ENCODE measurements at regions not wholly inside any gene's neighbourhood (a gene's known extent, or its start where the extent isn't known, plus 50 kb on each side); places are given as distances from the start of the nearest gene placed in this dataset.

DNA sequence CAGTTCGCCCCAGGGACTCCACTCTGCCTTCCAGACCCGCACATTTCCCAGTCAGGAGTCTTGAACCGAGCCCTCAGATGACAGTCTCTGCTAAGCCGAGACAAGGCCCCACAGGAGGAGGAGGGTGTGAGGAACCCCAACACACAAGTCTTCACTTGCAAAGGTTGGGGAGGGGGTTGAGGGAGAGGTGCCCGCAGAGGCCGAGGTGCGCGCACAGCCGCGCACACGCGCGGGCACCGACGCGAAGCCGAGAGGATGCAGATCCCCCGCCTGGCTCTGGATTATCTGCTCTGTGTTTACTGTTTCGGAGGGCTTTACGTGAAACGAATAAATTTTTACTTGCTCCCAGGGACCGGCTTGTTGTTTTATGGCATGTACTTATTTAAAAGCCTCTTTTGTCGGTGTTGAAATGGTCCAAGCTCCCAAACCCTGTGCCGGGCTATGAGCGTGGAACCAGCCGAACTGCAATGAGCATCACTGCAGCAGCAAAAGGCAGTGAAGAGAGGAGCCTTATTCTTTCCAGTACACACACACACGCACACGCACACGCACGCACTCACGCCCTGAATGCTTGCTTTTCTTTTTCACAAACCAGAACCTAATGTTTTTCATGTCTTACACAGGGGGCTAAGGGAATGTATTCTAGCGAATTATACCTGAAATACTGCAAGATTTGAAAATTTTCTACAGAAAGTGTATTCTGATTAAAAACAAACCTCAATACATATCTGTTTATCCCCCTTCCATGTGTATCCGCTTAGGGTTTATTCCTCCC lies 297.7 kb downstream of the PARP8 start:
- Histone ChIP-seq H2AFZ (no peak overlapping the region), H3K9me3 (ENCODE audit: low read depth) (no peaks in the 10 kb centered on the region), H3K36me3 (ENCODE audit: low read depth) (no peaks in the 10 kb centered on the region), H3K4me1 (ENCODE audit: insufficient read depth) (peaks cover 8% of the 10 kb centered on the region; the same call in 1 of the 2 replicates), H3K9me2 (ENCODE audit: insufficient read depth) (no peaks in the 10 kb centered on the region), H3K27ac (no peak overlapping the region), H3K4me2 (ENCODE audit: unreplicated experiment) (no peak overlapping the region), H3K27me3 (replicated peaks; ENCODE audit: insufficient read depth) (peaks cover 51% of the 10 kb centered on the region), H3K79me2 (ENCODE audit: insufficient read depth) (no peaks in the 10 kb centered on the region), H3K9ac (no peak overlapping the region), H3F3A (ENCODE audit: insufficient read depth) (no peaks in the 10 kb centered on the region), H3K4me3 (no peak overlapping the region), H4K20me1 (ENCODE audit: insufficient read depth) (no peaks in the 10 kb centered on the region)
- TF ChIP-seq EZH2phosphoT487 (IDR thresholded peaks at IDR 0.05; ENCODE audit: insufficient read depth, low read depth) (no peak), EZH2 (IDR thresholded peaks at IDR 0.05; ENCODE audit: insufficient read depth, poor library complexity, severe bottlenecking) (no peak)
- 73 to 76% methylated on average over 26 to 32 of the region's 33 CpGs for WGBS, 2 experiments (ENCODE audit: low coverage in 1 of 2, low lambda C conversion rate in 2 of 2, missing lambda C conversion rate in 2 of 2)
- in situ Hi-C loops (cut with MboI): loop anchor here (10.0 kb wide), 1 partner anchor 1691 kb away; no protein-coding TSS in a partner anchor
- DNase-seq: no peak

DNA sequence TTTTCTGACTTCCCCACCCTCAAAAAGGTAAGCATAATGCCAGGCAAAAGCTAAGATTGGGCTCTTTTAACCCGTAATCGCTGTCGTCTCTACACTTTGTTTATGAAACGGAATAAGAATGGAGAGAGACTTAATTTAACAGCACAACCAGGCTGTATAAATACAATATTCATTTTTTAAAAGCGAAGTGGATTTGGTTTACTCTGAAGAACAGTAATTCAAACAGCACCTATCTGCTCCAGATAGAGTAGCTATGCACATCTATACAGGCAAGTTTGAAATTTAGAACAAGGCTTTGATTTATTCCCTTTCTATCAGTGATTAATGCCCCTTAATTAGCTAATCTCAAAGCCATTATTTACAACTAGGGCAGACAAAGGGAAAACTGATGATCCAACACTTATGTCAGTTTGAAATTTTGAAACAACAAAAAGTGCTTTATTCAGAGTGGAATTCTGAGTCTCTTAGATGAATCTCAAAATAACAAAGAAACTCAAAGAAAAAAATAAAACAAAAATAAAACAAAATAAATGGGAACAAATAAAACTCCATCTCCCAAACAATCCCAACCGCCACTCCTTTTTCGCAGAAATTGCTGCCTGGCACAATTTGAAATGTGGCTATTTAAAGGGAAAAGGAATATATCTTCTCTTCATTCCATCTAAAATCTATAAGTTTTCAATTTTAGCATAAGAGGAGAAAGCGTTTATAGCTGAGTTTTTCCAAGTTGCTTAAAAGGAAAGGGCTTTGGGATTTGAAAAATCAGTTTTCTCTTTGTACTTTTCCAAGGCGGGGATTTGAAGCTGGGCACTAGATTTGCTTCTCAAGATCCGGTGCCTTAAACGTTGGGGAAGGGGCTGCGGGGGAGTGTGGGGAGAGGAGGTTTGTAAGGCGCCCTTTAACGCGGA lies 298.6 kb downstream of the PARP8 start:
- Histone ChIP-seq H3K27me3 (replicated peaks; ENCODE audit: insufficient read depth) (peaks cover 59% of the 10 kb centered on the region), H4K20me1 (ENCODE audit: insufficient read depth) (no peaks in the 10 kb centered on the region), H3F3A (ENCODE audit: insufficient read depth) (no peaks in the 10 kb centered on the region), H3K79me2 (ENCODE audit: insufficient read depth) (no peaks in the 10 kb centered on the region), H3K4me3 (no peak overlapping the region), H3K4me1 (ENCODE audit: insufficient read depth) (peaks cover 9% of the 10 kb centered on the region; the same call in 1 of the 2 replicates), H3K9me3 (ENCODE audit: low read depth) (no peaks in the 10 kb centered on the region), H2AFZ (no peak overlapping the region), H3K9ac (no peak overlapping the region), H3K27ac (no peak overlapping the region), H3K36me3 (ENCODE audit: low read depth) (no peaks in the 10 kb centered on the region), H3K4me2 (ENCODE audit: unreplicated experiment) (no peak overlapping the region), H3K9me2 (ENCODE audit: insufficient read depth) (no peaks in the 10 kb centered on the region)
- no peak for TF ChIP-seq EZH2phosphoT487 (IDR thresholded peaks at IDR 0.05; ENCODE audit: insufficient read depth, low read depth)
- no peak for TF ChIP-seq EZH2 (IDR thresholded peaks at IDR 0.05; ENCODE audit: insufficient read depth, poor library complexity, severe bottlenecking)
- in situ Hi-C loops (cut with MboI): loop anchor here (10.0 kb wide), 1 partner anchor 1690 kb away; no protein-coding TSS in a partner anchor
- DNase-seq: no peak
- 73 to 74% methylated on average over 14 to 15 of the region's 15 CpGs for WGBS, 2 experiments (ENCODE audit: low coverage in 1 of 2, low lambda C conversion rate in 2 of 2, missing lambda C conversion rate in 2 of 2)

DNA sequence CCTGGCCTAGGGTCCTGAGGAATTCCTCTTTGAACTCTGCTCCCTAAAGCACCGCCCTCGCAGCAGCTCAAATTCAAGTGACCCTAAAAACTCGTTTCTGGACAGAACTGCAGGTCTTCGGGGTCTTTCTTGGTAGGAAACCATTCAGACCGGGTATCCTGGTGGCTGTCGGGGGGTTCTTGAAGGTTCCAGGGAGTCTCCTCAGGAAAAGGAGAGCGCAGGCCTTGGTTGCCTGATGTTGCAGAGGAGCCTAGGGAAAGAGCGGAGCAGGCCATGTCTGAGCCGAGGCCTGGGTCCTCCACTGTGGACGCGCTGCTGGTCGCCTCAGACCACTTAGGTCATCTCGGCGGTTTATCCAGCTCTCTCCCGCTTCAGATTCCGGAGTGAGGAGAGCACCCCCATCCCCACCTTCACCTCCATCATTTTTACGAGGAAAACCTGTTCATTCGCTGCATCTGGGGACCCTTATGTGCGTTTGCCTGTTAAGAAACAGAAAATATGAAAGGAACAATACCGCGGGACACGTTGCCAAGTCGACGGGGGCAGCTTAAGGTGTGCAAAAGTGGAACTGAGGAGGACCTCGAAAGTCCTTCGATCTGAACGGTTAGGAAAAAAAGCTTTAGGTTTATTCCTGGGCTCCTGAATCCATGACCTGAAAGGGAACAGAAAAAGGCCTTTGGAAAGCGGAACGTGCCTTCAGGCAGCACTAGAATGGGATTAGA lies 299.4 kb downstream of the PARP8 start:
- DNase-seq: no peak
- H3K36me3 ChIP-seq (ENCODE audit: low read depth): no peaks in the 10 kb centered on the region
- H3K9ac ChIP-seq: no peak overlapping the region
- no peak overlapping the region for H2AFZ ChIP-seq
- H3K4me1 ChIP-seq (ENCODE audit: insufficient read depth): peaks cover 9% of the 10 kb centered on the region; the same call in 1 of the 2 replicates
- H3K4me3 ChIP-seq: no peak overlapping the region
- no peaks in the 10 kb centered on the region for H4K20me1 ChIP-seq (ENCODE audit: insufficient read depth)
- H3K27me3 ChIP-seq (replicated peaks; ENCODE audit: insufficient read depth): peaks cover 68% of the 10 kb centered on the region
- no peak overlapping the region for H3K27ac ChIP-seq
- H3F3A ChIP-seq (ENCODE audit: insufficient read depth): no peaks in the 10 kb centered on the region
- no peak overlapping the region for H3K4me2 ChIP-seq (ENCODE audit: unreplicated experiment)
- H3K9me3 ChIP-seq (ENCODE audit: low read depth): no peaks in the 10 kb centered on the region
- in situ Hi-C loops (cut with MboI): loop anchor here (10.0 kb wide), 1 partner anchor 1689 kb away; no protein-coding TSS in a partner anchor
- no peaks in the 10 kb centered on the region for H3K9me2 ChIP-seq (ENCODE audit: insufficient read depth)
- no peaks in the 10 kb centered on the region for H3K79me2 ChIP-seq (ENCODE audit: insufficient read depth)
- 86 to 87% methylated on average over 29 of the region's 29 CpGs for WGBS, 2 experiments (ENCODE audit: low coverage in 1 of 2, low lambda C conversion rate in 2 of 2, missing lambda C conversion rate in 2 of 2)
- TF ChIP-seq EZH2phosphoT487 (IDR thresholded peaks at IDR 0.05; ENCODE audit: insufficient read depth, low read depth) (no peak), EZH2 (IDR thresholded peaks at IDR 0.05; ENCODE audit: insufficient read depth, poor library complexity, severe bottlenecking) (no peak)
